D721Med (cell line): ENCODE measurements at regions not wholly inside any gene's neighbourhood (a gene's known extent, or its start where the extent isn't known, plus 50 kb on each side); places are given as distances from the start of the nearest gene placed in this dataset.
A peak's percentile ranks its signal among the peaks of the same experiment; 100 is the strongest.
"Not testable (repeated sequence)": the region's sequence is repeated elsewhere in the genome, so short reads cannot be mapped to it uniquely, and the experiment has no call there.

Source experiments
- DNase-seq: peaks from one replicate; pipeline ENCODE4 v3.0.0; 2011; ENCODE audit warnings: low spot score; ENCODE audit not compliant: insufficient read length
- FAIRE-seq: peaks from 2 replicates; lab custom pipeline; 2011; peaks lifted over from hg19 to GRCh38; lab: Jason Lieb, UNC
- CTCF ChIP-seq: IDR thresholded peaks from 2 replicates; pipeline ENCODE4 v1.5.1; 2012; ENCODE audit warnings: mild to moderate bottlenecking, control low read depth; ENCODE audit not compliant: insufficient read depth; ENCODE audit errors: missing control alignments

GRCh38 chr7:104264285-104264684 lies 56.5 kb upstream of the ORC5 start:
- DNase-seq (no peak), FAIRE-seq (no peak)
- TF ChIP-seq CTCF = no peak

- FAIRE-seq (peak; percentile 63), DNase-seq (peak; percentile 27)
- peak; percentile 51 for TF ChIP-seq CTCF
Observed at GRCh38 chr7:104267701-104268368, 60.0 kb upstream of the ORC5 start.

GRCh38 chr7:104271948-104272347 lies 56.5 kb upstream of the LHFPL3 start:
- no peak for TF ChIP-seq CTCF
- DNase-seq = no peak
- FAIRE-seq = no peak

GRCh38 chr7:104272767-104273384 lies 55.5 kb upstream of the LHFPL3 start:
- TF ChIP-seq CTCF = peak; percentile 77
- no peak for DNase-seq
- FAIRE-seq = no peak

- TF ChIP-seq CTCF = no peak
- DNase-seq = no peak
- no peak for FAIRE-seq
Observed at GRCh38 chr7:104275900-104276299, 52.5 kb upstream of the LHFPL3 start.

GRCh38 chr7:104276730-104277129 lies 51.7 kb upstream of the LHFPL3 start:
- DNase-seq, FAIRE-seq: not testable (repeated sequence)
